Activated T-helper 2 cell treated with anti-CD3 and anti-CD28 coated beads, Interferon-gamma antibody, Interleukin-2, Interleukin-4, amounts not matched to agents 10 μg/mL and 5 μg/mL and 100 μg/mL, durations not matched to agents 14 hours and 24 hours and 36 hours (primary cell): ENCODE measurements at regions not wholly inside any gene's neighbourhood (a gene's known extent, or its start where the extent isn't known, plus 50 kb on each side); places are given as distances from the start of the nearest gene placed in this dataset.

Experiments used
- DNase-seq: peaks from one replicate; pipeline ENCODE4 v3.0.0; 2021; ENCODE audit warnings: low spot score
- H3K27ac Mint-ChIP-seq: one replicate; pipeline ENCODE4 v1.8.0; 2021; ENCODE audit warnings: mixed read lengths
- H3K27me3 Mint-ChIP-seq: one replicate; pipeline ENCODE4 v1.8.0; 2021; ENCODE audit warnings: low read depth, mixed read lengths
- H3K36me3 Mint-ChIP-seq: one replicate; pipeline ENCODE4 v1.8.0; 2021; ENCODE audit warnings: low read depth, mixed read lengths
- H3K4me1 Mint-ChIP-seq: one replicate; pipeline ENCODE4 v1.8.0; 2021; ENCODE audit warnings: low read depth, mixed read lengths
- H3K4me3 Mint-ChIP-seq: one replicate; pipeline ENCODE4 v1.8.0; 2021; ENCODE audit warnings: low read depth, mild to moderate bottlenecking, moderate library complexity, mixed read lengths
- H3K9me3 Mint-ChIP-seq: one replicate; pipeline ENCODE4 v1.8.0; 2021; ENCODE audit warnings: mixed read lengths
- intact Hi-C: fragments of 100-400 bp; cut with micrococcal nuclease; formaldehyde crosslinking; loops from one replicate; pipeline ENCODE4 v1.15.1; 2023

- Mint-ChIP-seq H3K27ac (no peak overlapping the region), H3K9me3 (no peaks in the 10 kb centered on the region), H3K4me3 (no peak overlapping the region), H3K36me3 (no peaks in the 10 kb centered on the region), H3K4me1 (peaks cover 2% of the 10 kb centered on the region), H3K27me3 (peaks cover 9% of the 10 kb centered on the region)
- intact Hi-C loops = no loop called here
- DNase-seq = no peak
These were observed 149.2 kb upstream of the COPS8 start for GRCh38 chr2:236936446-236936940.

- intact Hi-C loops = no loop called here
- Mint-ChIP-seq H3K36me3 (no peaks in the 10 kb centered on the region), H3K27me3 (peaks cover 2% of the 10 kb centered on the region), H3K27ac (no peak overlapping the region), H3K4me3 (no peak overlapping the region), H3K9me3 (no peaks in the 10 kb centered on the region), H3K4me1 (peaks cover 2% of the 10 kb centered on the region)
- no peak for DNase-seq
These were observed 147.6 kb upstream of the COPS8 start for GRCh38 chr2:236938126-236938525.

- Mint-ChIP-seq H3K36me3 (no peaks in the 10 kb centered on the region), H3K27ac (no peak overlapping the region), H3K27me3 (peaks cover 4% of the 10 kb centered on the region), H3K4me1 (peaks cover 2% of the 10 kb centered on the region), H3K4me3 (no peak overlapping the region), H3K9me3 (no peaks in the 10 kb centered on the region)
- no peak for DNase-seq
- intact Hi-C loops = no loop called here
These were observed 146.4 kb upstream of the COPS8 start for GRCh38 chr2:236939271-236939670.

- intact Hi-C loops = no loop called here
- H3K36me3 Mint-ChIP-seq = no peaks in the 10 kb centered on the region
- no peaks in the 10 kb centered on the region for H3K9me3 Mint-ChIP-seq
- DNase-seq = no peak
- peaks cover 2% of the 10 kb centered on the region for H3K4me1 Mint-ChIP-seq
- peaks cover 4% of the 10 kb centered on the region for H3K27me3 Mint-ChIP-seq
- H3K27ac Mint-ChIP-seq = no peak overlapping the region
- H3K4me3 Mint-ChIP-seq = no peak overlapping the region
These were observed 145.9 kb upstream of the COPS8 start for GRCh38 chr2:236939721-236940231.

GRCh38 chr2:236940497-236940896, 145.2 kb upstream of the COPS8 start:
- no peak for DNase-seq
- H3K9me3 Mint-ChIP-seq = no peaks in the 10 kb centered on the region

GRCh38 chr2:236940916-236941520, 144.7 kb upstream of the COPS8 start:
- Mint-ChIP-seq H3K36me3 (no peaks in the 10 kb centered on the region), H3K4me1 (peaks cover 2% of the 10 kb centered on the region), H3K4me3 (no peak overlapping the region), H3K9me3 (no peaks in the 10 kb centered on the region), H3K27ac (no peak overlapping the region), H3K27me3 (peaks cover 6% of the 10 kb centered on the region)
- intact Hi-C loops = no loop called here
- DNase-seq = no peak

More at GRCh38 chr2:236940497-236940896, 145.2 kb upstream of the COPS8 start:
- Mint-ChIP-seq H3K4me1 (peaks cover 2% of the 10 kb centered on the region), H3K36me3 (no peaks in the 10 kb centered on the region), H3K27me3 (peaks cover 6% of the 10 kb centered on the region), H3K4me3 (no peak overlapping the region), H3K27ac (no peak overlapping the region)
- intact Hi-C loops = no loop called here

- Mint-ChIP-seq H3K4me3 (no peak overlapping the region), H3K9me3 (no peaks in the 10 kb centered on the region), H3K27ac (no peak overlapping the region), H3K36me3 (no peaks in the 10 kb centered on the region), H3K27me3 (peaks cover 6% of the 10 kb centered on the region), H3K4me1 (peaks cover 2% of the 10 kb centered on the region)
- intact Hi-C loops = no loop called here
- no peak for DNase-seq
These were observed 144.1 kb upstream of the COPS8 start for GRCh38 chr2:236941551-236941950.

- intact Hi-C loops = loop anchor here (1.0 kb wide), 1 partner anchor 14 kb away; no protein-coding TSS in a partner anchor
- H3K27me3 Mint-ChIP-seq = peaks cover 6% of the 10 kb centered on the region
- no peak overlapping the region for H3K4me3 Mint-ChIP-seq
These were observed 143.1 kb upstream of the COPS8 start for GRCh38 chr2:236942554-236942953.

GRCh38 chr2:236943068-236943467, 142.6 kb upstream of the COPS8 start:
- peaks cover under 1% of the 10 kb centered on the region for H3K4me1 Mint-ChIP-seq
- peaks cover 6% of the 10 kb centered on the region for H3K27me3 Mint-ChIP-seq
- H3K9me3 Mint-ChIP-seq = no peaks in the 10 kb centered on the region
- H3K4me3 Mint-ChIP-seq = no peak overlapping the region
- no peaks in the 10 kb centered on the region for H3K36me3 Mint-ChIP-seq
- H3K27ac Mint-ChIP-seq = no peak overlapping the region
- intact Hi-C loops = no loop called here
- DNase-seq = no peak

More at GRCh38 chr2:236942554-236942953, 143.1 kb upstream of the COPS8 start:
- H3K36me3 Mint-ChIP-seq = no peaks in the 10 kb centered on the region
- no peaks in the 10 kb centered on the region for H3K9me3 Mint-ChIP-seq
- peaks cover 2% of the 10 kb centered on the region for H3K4me1 Mint-ChIP-seq
- DNase-seq = no peak
- H3K27ac Mint-ChIP-seq = no peak overlapping the region

GRCh38 chr2:236943841-236944513, 141.7 kb upstream of the COPS8 start:
- H3K4me1 Mint-ChIP-seq = no peaks in the 10 kb centered on the region
- DNase-seq = no peak
- no peak overlapping the region for H3K4me3 Mint-ChIP-seq
- intact Hi-C loops = no loop called here
- no peak overlapping the region for H3K27ac Mint-ChIP-seq
- H3K36me3 Mint-ChIP-seq = no peaks in the 10 kb centered on the region
- H3K9me3 Mint-ChIP-seq = no peaks in the 10 kb centered on the region
- peaks cover 6% of the 10 kb centered on the region for H3K27me3 Mint-ChIP-seq

- no peak for DNase-seq
- H3K4me3 Mint-ChIP-seq = no peak overlapping the region
- intact Hi-C loops = no loop called here
- peaks cover 6% of the 10 kb centered on the region for H3K27me3 Mint-ChIP-seq
- H3K36me3 Mint-ChIP-seq = no peaks in the 10 kb centered on the region
- no peaks in the 10 kb centered on the region for H3K4me1 Mint-ChIP-seq
- no peak overlapping the region for H3K27ac Mint-ChIP-seq
- H3K9me3 Mint-ChIP-seq = no peaks in the 10 kb centered on the region
These were observed 141.1 kb upstream of the COPS8 start for GRCh38 chr2:236944561-236944960.

- no peak overlapping the region for H3K4me3 Mint-ChIP-seq
- no peaks in the 10 kb centered on the region for H3K9me3 Mint-ChIP-seq
- no peaks in the 10 kb centered on the region for H3K36me3 Mint-ChIP-seq
- no peak for DNase-seq
- intact Hi-C loops = no loop called here
- no peaks in the 10 kb centered on the region for H3K4me1 Mint-ChIP-seq
- no peak overlapping the region for H3K27ac Mint-ChIP-seq
- peaks cover 6% of the 10 kb centered on the region for H3K27me3 Mint-ChIP-seq
These were observed 140.2 kb upstream of the COPS8 start for GRCh38 chr2:236945431-236946016.

GRCh38 chr2:236946871-236947270, 138.8 kb upstream of the COPS8 start:
- no peak for DNase-seq
- no peak overlapping the region for H3K4me3 Mint-ChIP-seq
- peaks cover 9% of the 10 kb centered on the region for H3K9me3 Mint-ChIP-seq
- no peaks in the 10 kb centered on the region for H3K36me3 Mint-ChIP-seq
- intact Hi-C loops = no loop called here
- no peaks in the 10 kb centered on the region for H3K4me1 Mint-ChIP-seq
- peaks cover 5% of the 10 kb centered on the region for H3K27me3 Mint-ChIP-seq
- no peak overlapping the region for H3K27ac Mint-ChIP-seq
